Transverse colon (tissue), 4 donors: ENCODE measurements at regions not wholly inside any gene's neighbourhood (a gene's known extent, or its start where the extent isn't known, plus 50 kb on each side); places are given as distances from the start of the nearest gene placed in this dataset.
"Not testable (repeated sequence)": the region's sequence is repeated elsewhere in the genome, so short reads cannot be mapped to it uniquely, and the experiment has no call there.

Experiments used
- DNase-seq: peaks from one replicate; pipeline ENCODE4 v3.0.0-alpha.2; 2019
- H3K27ac ChIP-seq, 4 donors: fragments of 200-600 bp; sonication (generic); 2 replicates each; pipeline ENCODE4 v1.5.1; 2016 to 2018; ENCODE audit warnings: inconsistent platforms in 4 of 4
- H3K27me3 ChIP-seq: fragments of 200-600 bp; sonication (generic); 2 replicates; pipeline ENCODE4 v1.5.1; 2017; ENCODE audit warnings: inconsistent platforms
- H3K36me3 ChIP-seq, 4 donors: fragments of 200-600 bp; sonication (generic); 2 replicates each; pipeline ENCODE4 v1.5.1; 2017 to 2019; ENCODE audit warnings: inconsistent platforms in 4 of 4
- H3K4me1 ChIP-seq, 4 donors: fragments of 200-600 bp; sonication (generic); 2 replicates each; pipeline ENCODE4 v1.5.1; 2017 to 2020; ENCODE audit warnings: inconsistent platforms in 4 of 4
- H3K4me3 ChIP-seq, 4 donors: fragments of 200-600 bp; sonication (generic); 1 replicate in 1 of 4; 2 replicates in 3 of 4; pipeline versions ENCODE4 v1.5.1 to v1.6.1; 2017 to 2019; ENCODE audit warnings: inconsistent platforms in 4 of 4
- H3K9me3 ChIP-seq, 2 donors: fragments of 200-600 bp; sonication (generic); 2 replicates each; pipeline ENCODE4 v1.5.1; 2017 to 2019; ENCODE audit warnings: inconsistent platforms in 2 of 2
- EP300 ChIP-seq: sonication (generic); formaldehyde crosslinking; IDR thresholded peaks from one replicate; pipeline ENCODE4 v1.6.1; 2017; ENCODE audit warnings: antibody characterized with exemption, low read depth
- POLR2A ChIP-seq: fragments of 450-650 bp; IDR thresholded peaks from one replicate; pipeline ENCODE4 v1.6.1; 2016; ENCODE audit warnings: antibody characterized with exemption, mild to moderate bottlenecking, moderate library complexity
- POLR2AphosphoS5 ChIP-seq, 3 donors: sonication (generic); formaldehyde crosslinking; IDR thresholded peaks; one replicate each; pipeline ENCODE4 v1.6.1; 2016; ENCODE audit warnings: antibody characterized with exemption in 3 of 3
- WGBS, 2 donors: methylation state at CpG; one replicate each; pipeline ENCODE4 v1.1.5; 2018; ENCODE audit warnings: low coverage in 1 of 2; 5-methylcytosine and 5-hydroxymethylcytosine counted together
- in situ Hi-C, 4 donors: fragments of 200-750 bp; cut with MboI; loops; one replicate each; pipeline versions ENCODE4 v1.15.0 to v1.15.1; 2017; ENCODE audit warnings: low sequenced_read_pairs in 3 of 4, low pct_ligation_motif_present in 1 of 4, low pct_unique_long_range_greater_than_20kb in 1 of 4
- intact Hi-C: fragments of 100-400 bp; cut with DNase I; formaldehyde crosslinking; loops from one replicate; pipeline ENCODE4 v1.15.1; 2023; ENCODE audit warnings: low total_unique reads
- TF ChIP-seq, protein P1 (sequence below), 5 experiments: fragments of 200-600 bp in 3 of 5; fragments of 450-650 bp in 2 of 5; sonication (generic) in 3 of 5; IDR thresholded peaks; 1 replicate in 2 of 5; 2 replicates in 3 of 5; pipeline ENCODE4 v1.5.1; 2016 to 2017; ENCODE audit warnings: antibody characterized with exemption in 5 of 5, inconsistent platforms in 3 of 5, mild to moderate bottlenecking in 2 of 5, moderate library complexity in 1 of 5

GRCh38 chr2:88986721-88987330 lies 295.4 kb downstream of the RPIA start:
- intact Hi-C loops, H3K4me1 ChIP-seq, H3K9me3 ChIP-seq, in situ Hi-C loops, H3K27ac ChIP-seq, H3K27me3 ChIP-seq, H3K4me3 ChIP-seq, H3K36me3 ChIP-seq, DNase-seq: not testable (repeated sequence)
- 12% methylated on average over 4 of the region's 4 CpGs; no CpG with 5 or more reads in 1 of the 2 donors for WGBS, 2 donors

GRCh38 chr2:88988617-88989016 lies 297.1 kb downstream of the RPIA start:
- in situ Hi-C loops, DNase-seq, H3K36me3 ChIP-seq, intact Hi-C loops, H3K27me3 ChIP-seq, H3K27ac ChIP-seq, H3K9me3 ChIP-seq, H3K4me1 ChIP-seq, H3K4me3 ChIP-seq: not testable (repeated sequence)

GRCh38 chr2:88992819-88993218 lies 301.3 kb downstream of the RPIA start:
- H3K9me3 ChIP-seq, intact Hi-C loops, H3K27me3 ChIP-seq, H3K27ac ChIP-seq, DNase-seq, H3K4me1 ChIP-seq, H3K36me3 ChIP-seq, H3K4me3 ChIP-seq, in situ Hi-C loops: not testable (repeated sequence)
- 87 to 88% methylated on average over 2 to 3 of the region's 3 CpGs for WGBS, 2 donors

GRCh38 chr2:88994856-88995255 lies 303.4 kb downstream of the RPIA start:
- WGBS, 2 donors: no CpG with 5 or more reads among the region's 1 CpG
- in situ Hi-C loops, intact Hi-C loops: not testable (repeated sequence)

DNA sequence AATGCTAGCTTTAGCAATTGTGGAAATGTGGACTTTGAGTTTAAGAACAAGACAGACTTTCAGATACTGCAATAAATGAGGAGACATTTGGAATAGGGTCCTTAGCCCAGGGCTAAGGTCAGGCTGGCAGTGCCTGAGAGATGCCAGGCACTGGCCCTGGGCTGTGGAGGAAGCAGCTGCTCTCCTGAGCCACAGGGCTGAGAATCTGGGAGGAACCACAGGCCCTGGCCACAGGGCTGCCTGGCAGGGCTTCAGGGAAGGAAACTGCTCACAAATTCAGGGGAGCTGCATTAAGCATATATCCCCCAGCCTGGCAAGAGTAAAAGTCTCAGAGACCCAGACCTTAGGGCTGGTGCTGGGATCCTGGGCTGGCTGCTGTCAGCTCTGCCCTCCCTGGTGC lies 305.1 kb downstream of the RPIA start:
- intact Hi-C loops, H3K27me3 ChIP-seq, H3K27ac ChIP-seq, H3K4me3 ChIP-seq, H3K4me1 ChIP-seq, DNase-seq, in situ Hi-C loops, H3K9me3 ChIP-seq, H3K36me3 ChIP-seq: not testable (repeated sequence)

More at GRCh38 chr2:88994856-88995255, 303.4 kb downstream of the RPIA start:
- not testable (repeated sequence) for H3K9me3 ChIP-seq, H3K27me3 ChIP-seq, DNase-seq, H3K4me3 ChIP-seq, H3K4me1 ChIP-seq, H3K27ac ChIP-seq, H3K36me3 ChIP-seq

- H3K36me3 ChIP-seq: no peaks in the 10 kb centered on the region
- no peak overlapping the region for H3K27ac ChIP-seq
- H3K4me1 ChIP-seq: no peaks in the 10 kb centered on the region
- no peaks in the 10 kb centered on the region for H3K27me3 ChIP-seq
- no peak for DNase-seq
- intact Hi-C loops: no loop called here
- H3K9me3 ChIP-seq: no peaks in the 10 kb centered on the region
- WGBS, 2 donors: 76 to 87% methylated on average over 8 to 10 of the region's 10 CpGs
- TF ChIP-seq, protein P1, sequence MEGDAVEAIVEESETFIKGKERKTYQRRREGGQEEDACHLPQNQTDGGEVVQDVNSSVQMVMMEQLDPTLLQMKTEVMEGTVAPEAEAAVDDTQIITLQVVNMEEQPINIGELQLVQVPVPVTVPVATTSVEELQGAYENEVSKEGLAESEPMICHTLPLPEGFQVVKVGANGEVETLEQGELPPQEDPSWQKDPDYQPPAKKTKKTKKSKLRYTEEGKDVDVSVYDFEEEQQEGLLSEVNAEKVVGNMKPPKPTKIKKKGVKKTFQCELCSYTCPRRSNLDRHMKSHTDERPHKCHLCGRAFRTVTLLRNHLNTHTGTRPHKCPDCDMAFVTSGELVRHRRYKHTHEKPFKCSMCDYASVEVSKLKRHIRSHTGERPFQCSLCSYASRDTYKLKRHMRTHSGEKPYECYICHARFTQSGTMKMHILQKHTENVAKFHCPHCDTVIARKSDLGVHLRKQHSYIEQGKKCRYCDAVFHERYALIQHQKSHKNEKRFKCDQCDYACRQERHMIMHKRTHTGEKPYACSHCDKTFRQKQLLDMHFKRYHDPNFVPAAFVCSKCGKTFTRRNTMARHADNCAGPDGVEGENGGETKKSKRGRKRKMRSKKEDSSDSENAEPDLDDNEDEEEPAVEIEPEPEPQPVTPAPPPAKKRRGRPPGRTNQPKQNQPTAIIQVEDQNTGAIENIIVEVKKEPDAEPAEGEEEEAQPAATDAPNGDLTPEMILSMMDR (IDR thresholded peaks at IDR 0.05): no peak
- TF ChIP-seq EP300: no peak
- no peak for TF ChIP-seq POLR2A
- no peak for TF ChIP-seq POLR2AphosphoS5 (IDR thresholded peaks at IDR 0.05)
- H3K4me3 ChIP-seq: no peak overlapping the region
- in situ Hi-C loops: no loop called here
These were observed 307.9 kb downstream of the RPIA start for GRCh38 chr2:88999365-88999764.

DNA sequence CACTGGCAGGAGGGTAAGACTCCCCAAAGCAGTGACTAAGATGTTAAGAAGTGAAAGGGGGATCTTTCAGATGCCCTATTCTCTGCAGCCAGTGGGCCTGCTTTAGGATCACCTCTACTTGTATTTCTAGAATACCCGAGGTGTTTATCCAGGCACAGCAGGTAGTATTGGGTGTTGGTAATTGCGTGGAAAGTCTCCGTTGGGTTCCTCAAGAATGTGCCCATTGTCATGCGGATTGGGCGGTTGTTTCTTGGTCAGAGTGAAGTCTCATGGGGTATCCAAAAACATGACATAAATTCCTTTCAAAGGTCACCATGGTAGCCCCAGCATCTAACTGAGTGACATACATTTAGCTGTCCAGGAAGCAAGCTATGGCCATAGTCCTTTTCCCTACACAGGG lies 308.8 kb downstream of the RPIA start:
- Histone ChIP-seq H3K9me3 (no peaks in the 10 kb centered on the region), H3K27ac (no peak overlapping the region), H3K4me3 (no peak overlapping the region), H3K36me3 (no peaks in the 10 kb centered on the region), H3K27me3 (no peaks in the 10 kb centered on the region), H3K4me1 (no peaks in the 10 kb centered on the region)
- 75% methylated on average over 5 of the region's 5 CpGs; no CpG with 5 or more reads in 1 of the 2 donors for WGBS, 2 donors
- in situ Hi-C loops: no loop called here
- no peak for DNase-seq
- TF ChIP-seq, protein P1 (IDR thresholded peaks at IDR 0.05): no peak
- no peak for TF ChIP-seq POLR2AphosphoS5 (IDR thresholded peaks at IDR 0.05)
- TF ChIP-seq EP300: no peak
- TF ChIP-seq POLR2A: no peak
- intact Hi-C loops: no loop called here

GRCh38 chr2:89004238-89004637 lies 312.8 kb downstream of the RPIA start:
- H3K9me3 ChIP-seq, H3K4me1 ChIP-seq, intact Hi-C loops, H3K27me3 ChIP-seq, H3K36me3 ChIP-seq, DNase-seq, in situ Hi-C loops, H3K4me3 ChIP-seq, H3K27ac ChIP-seq: not testable (repeated sequence)
- 50 to 63% methylated on average over 1 of the region's 1 CpG for whole genome bisulfite sequencing, 2 donors

DNA sequence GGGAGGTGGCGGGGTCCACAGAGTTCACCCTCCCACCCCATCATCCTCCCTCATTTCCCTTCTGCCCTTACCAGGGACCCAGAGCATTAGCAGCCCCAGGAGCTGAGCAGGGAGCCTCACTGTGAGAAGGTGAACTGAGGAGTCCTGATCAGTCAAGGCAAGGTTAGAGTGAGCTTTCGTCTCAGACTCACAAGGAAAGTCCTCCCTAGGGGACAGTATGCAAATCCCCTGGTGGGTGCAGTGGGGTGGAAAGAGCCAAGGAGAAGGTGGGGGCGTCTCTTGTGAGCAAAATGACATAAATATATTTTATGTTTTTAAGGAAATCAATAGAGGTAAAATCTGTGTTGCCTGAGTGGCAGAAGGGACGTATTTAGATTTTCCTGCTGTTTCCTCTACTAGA lies 329.1 kb downstream of the RPIA start:
- intact Hi-C loops: not testable (repeated sequence)

More for the DNA sequence above, 329.1 kb downstream of the RPIA start:
- H3K36me3 ChIP-seq, H3K4me3 ChIP-seq, in situ Hi-C loops, H3K9me3 ChIP-seq, H3K27me3 ChIP-seq, DNase-seq, H3K4me1 ChIP-seq, H3K27ac ChIP-seq: not testable (repeated sequence)
- WGBS, 2 donors: 53% methylated on average over 3 of the region's 4 CpGs; no CpG with 5 or more reads in 1 of the 2 donors
